ENCODE measurements at regions not wholly inside any gene's neighbourhood (a gene's known extent, or its start where the extent isn't known, plus 50 kb on each side); places are given as distances from the start of the nearest gene placed in this dataset.

- TF ChIP-seq EZH2 (IDR thresholded peaks at IDR 0.05; ENCODE audit: low read depth): no peak
- no peak for TF ChIP-seq CTCF (conservative IDR thresholded peaks at IDR 0.05)
These were observed 139.7 kb downstream of the WSCD1 start for GRCh38 chr17:6209829-6210228.
